ENCODE measurements at regions not wholly inside any gene's neighbourhood (a gene's known extent, or its start where the extent isn't known, plus 50 kb on each side); places are given as distances from the start of the nearest gene placed in this dataset.

- TF ChIP-seq, protein P1, sequence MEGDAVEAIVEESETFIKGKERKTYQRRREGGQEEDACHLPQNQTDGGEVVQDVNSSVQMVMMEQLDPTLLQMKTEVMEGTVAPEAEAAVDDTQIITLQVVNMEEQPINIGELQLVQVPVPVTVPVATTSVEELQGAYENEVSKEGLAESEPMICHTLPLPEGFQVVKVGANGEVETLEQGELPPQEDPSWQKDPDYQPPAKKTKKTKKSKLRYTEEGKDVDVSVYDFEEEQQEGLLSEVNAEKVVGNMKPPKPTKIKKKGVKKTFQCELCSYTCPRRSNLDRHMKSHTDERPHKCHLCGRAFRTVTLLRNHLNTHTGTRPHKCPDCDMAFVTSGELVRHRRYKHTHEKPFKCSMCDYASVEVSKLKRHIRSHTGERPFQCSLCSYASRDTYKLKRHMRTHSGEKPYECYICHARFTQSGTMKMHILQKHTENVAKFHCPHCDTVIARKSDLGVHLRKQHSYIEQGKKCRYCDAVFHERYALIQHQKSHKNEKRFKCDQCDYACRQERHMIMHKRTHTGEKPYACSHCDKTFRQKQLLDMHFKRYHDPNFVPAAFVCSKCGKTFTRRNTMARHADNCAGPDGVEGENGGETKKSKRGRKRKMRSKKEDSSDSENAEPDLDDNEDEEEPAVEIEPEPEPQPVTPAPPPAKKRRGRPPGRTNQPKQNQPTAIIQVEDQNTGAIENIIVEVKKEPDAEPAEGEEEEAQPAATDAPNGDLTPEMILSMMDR (IDR thresholded peaks at IDR 0.05): no peak
- no peak for TF ChIP-seq POLR2A (IDR thresholded peaks at IDR 0.05)
Observed at GRCh38 chr16:77502448-77502847, 67.6 kb upstream of the ADAMTS18 start.
